Mesendoderm (in vitro differentiated cells): ENCODE measurements at regions not wholly inside any gene's neighbourhood (a gene's known extent, or its start where the extent isn't known, plus 50 kb on each side); places are given as distances from the start of the nearest gene placed in this dataset.

Experiments
- DNase-seq: peaks from one replicate; pipeline ENCODE4 v3.0.0; 2013
- H2AK5ac ChIP-seq: 2 replicates; pipeline ENCODE4 v1.6.1; 2013; ENCODE audit warnings: low read length, inconsistent platforms
- H2BK120ac ChIP-seq: 2 replicates; pipeline ENCODE4 v1.6.1; 2013; ENCODE audit warnings: low read depth, mild to moderate bottlenecking, low read length, moderate library complexity, mixed read lengths
- H2BK15ac ChIP-seq: replicated peaks from 2 replicates; pipeline ENCODE4 v1.6.1; 2013; ENCODE audit warnings: low read depth, mild to moderate bottlenecking, moderate library complexity
- H2BK5ac ChIP-seq: 2 replicates; pipeline ENCODE4 v1.6.1; 2013; ENCODE audit warnings: low read length, inconsistent platforms
- H3K18ac ChIP-seq: 2 replicates; pipeline ENCODE4 v1.6.1; 2013; ENCODE audit warnings: mild to moderate bottlenecking, low read length, mixed read lengths
- H3K23ac ChIP-seq: one replicate; pipeline ENCODE4 v1.6.1; 2013; ENCODE audit warnings: low read length
- H3K27ac ChIP-seq: 2 replicates; pipeline ENCODE4 v1.5.1; 2013; ENCODE audit warnings: low read depth, mild to moderate bottlenecking, inconsistent platforms, low read length, moderate library complexity
- H3K27me3 ChIP-seq: 2 replicates; pipeline ENCODE4 v1.6.1; 2013; ENCODE audit warnings: low read length, control low read depth, mild to moderate bottlenecking, inconsistent platforms; ENCODE audit not compliant: insufficient read depth, poor library complexity
- H3K36me3 ChIP-seq: 2 replicates; pipeline ENCODE4 v1.6.1; 2013; ENCODE audit warnings: low read length, inconsistent platforms; ENCODE audit not compliant: control insufficient read depth, insufficient read depth
- H3K4ac ChIP-seq: one replicate; pipeline ENCODE4 v1.6.1; 2013; ENCODE audit warnings: low read depth, mild to moderate bottlenecking, low read length, moderate library complexity
- H3K4me1 ChIP-seq: 2 replicates; pipeline ENCODE4 v1.6.1; 2013; ENCODE audit warnings: low read depth, low read length, inconsistent platforms; ENCODE audit not compliant: control insufficient read depth
- H3K4me2 ChIP-seq: 2 replicates; pipeline ENCODE4 v1.6.1; 2013; ENCODE audit warnings: low read length
- H3K4me3 ChIP-seq: 2 replicates; pipeline ENCODE4 v1.5.1; 2013; ENCODE audit warnings: mild to moderate bottlenecking, low read length
- H3K56ac ChIP-seq: one replicate; pipeline ENCODE4 v1.6.1; 2013; ENCODE audit warnings: low read length
- H3K79me1 ChIP-seq: 2 replicates; pipeline ENCODE4 v1.6.1; 2013; ENCODE audit warnings: low read length, inconsistent platforms
- H3K79me2 ChIP-seq: 2 replicates; pipeline ENCODE4 v1.6.1; 2013; ENCODE audit warnings: mild to moderate bottlenecking, low read length; ENCODE audit not compliant: control insufficient read depth, insufficient read depth
- H3K9ac ChIP-seq: 2 replicates; pipeline ENCODE4 v1.6.1; 2013; ENCODE audit warnings: low read length, inconsistent platforms
- H4K5ac ChIP-seq: one replicate; pipeline ENCODE4 v1.6.1; 2013; ENCODE audit warnings: low read length
- H4K8ac ChIP-seq: one replicate; pipeline ENCODE4 v1.6.1; 2013; ENCODE audit warnings: low read depth, mild to moderate bottlenecking, control low read depth, low read length, moderate library complexity
- WGBS: extraction: QIAGEN DNeasy Blood & Tissue Kit; methylation state at CpG from one replicate; pipeline ENCODE4 v1.1.7; 2013; ENCODE audit warnings: low lambda C conversion rate, missing lambda C conversion rate; ENCODE audit not compliant: insufficient coverage; ENCODE audit errors: extremely low coverage; 5-methylcytosine and 5-hydroxymethylcytosine counted together

- DNase-seq = no peak
- no peak overlapping the region for H2AK5ac ChIP-seq
- H3K27ac ChIP-seq = no peak overlapping the region
- no peak overlapping the region for H2BK120ac ChIP-seq
- no peak overlapping the region for H3K56ac ChIP-seq
- no peaks in the 10 kb centered on the region for H3K36me3 ChIP-seq
- H3K4me2 ChIP-seq = no peak overlapping the region
- no peaks in the 10 kb centered on the region for H3K79me2 ChIP-seq
- no peak overlapping the region for H4K5ac ChIP-seq
- H3K4ac ChIP-seq = no peak overlapping the region
- WGBS = no CpG with 5 or more reads among the region's 3 CpGs
- H4K8ac ChIP-seq = no peak overlapping the region
- H3K18ac ChIP-seq = no peak overlapping the region
- H2BK15ac ChIP-seq = no peak overlapping the region
- H3K4me1 ChIP-seq = no peaks in the 10 kb centered on the region
- no peaks in the 10 kb centered on the region for H3K79me1 ChIP-seq
- no peak overlapping the region for H3K4me3 ChIP-seq
- H3K9ac ChIP-seq = no peak overlapping the region
- H2BK5ac ChIP-seq = no peak overlapping the region
- H3K23ac ChIP-seq = no peak overlapping the region
- no peaks in the 10 kb centered on the region for H3K27me3 ChIP-seq
Measured at GRCh38 chr15:60250316-60250715, 147.5 kb downstream of the ANXA2 start.

- no peaks in the 10 kb centered on the region for H3K27me3 ChIP-seq
- no peak overlapping the region for H4K5ac ChIP-seq
- H3K9ac ChIP-seq = no peak overlapping the region
- H2BK15ac ChIP-seq = no peak overlapping the region
- H2BK5ac ChIP-seq = no peak overlapping the region
- no peak overlapping the region for H3K27ac ChIP-seq
- no peak overlapping the region for H3K18ac ChIP-seq
- no peak overlapping the region for H3K4me2 ChIP-seq
- no peak overlapping the region for H4K8ac ChIP-seq
- no peaks in the 10 kb centered on the region for H3K79me2 ChIP-seq
- H2AK5ac ChIP-seq = no peak overlapping the region
- no peaks in the 10 kb centered on the region for H3K4me1 ChIP-seq
- no CpG with 5 or more reads among the region's 6 CpGs for WGBS
- H3K23ac ChIP-seq = no peak overlapping the region
- no peak overlapping the region for H3K56ac ChIP-seq
- H3K4ac ChIP-seq = no peak overlapping the region
- H2BK120ac ChIP-seq = no peak overlapping the region
- no peaks in the 10 kb centered on the region for H3K36me3 ChIP-seq
- DNase-seq = peak; percentile 34
- H3K4me3 ChIP-seq = no peak overlapping the region
- no peaks in the 10 kb centered on the region for H3K79me1 ChIP-seq
Measured at GRCh38 chr15:60251300-60252070, 146.3 kb downstream of the ANXA2 start.

- no peak overlapping the region for H3K56ac ChIP-seq
- H3K4me2 ChIP-seq = no peak overlapping the region
- no peak overlapping the region for H3K18ac ChIP-seq
- no peaks in the 10 kb centered on the region for H3K79me1 ChIP-seq
- H4K5ac ChIP-seq = no peak overlapping the region
- no peak overlapping the region for H2BK5ac ChIP-seq
- no peak for DNase-seq
- no peak overlapping the region for H2AK5ac ChIP-seq
- WGBS = no CpG with 5 or more reads among the region's 1 CpG
- no peaks in the 10 kb centered on the region for H3K4me1 ChIP-seq
- no peak overlapping the region for H2BK15ac ChIP-seq
- no peak overlapping the region for H3K4ac ChIP-seq
- H3K4me3 ChIP-seq = no peak overlapping the region
- no peak overlapping the region for H3K27ac ChIP-seq
- H3K36me3 ChIP-seq = no peaks in the 10 kb centered on the region
- no peaks in the 10 kb centered on the region for H3K79me2 ChIP-seq
- no peak overlapping the region for H2BK120ac ChIP-seq
- no peaks in the 10 kb centered on the region for H3K27me3 ChIP-seq
- H3K9ac ChIP-seq = no peak overlapping the region
- no peak overlapping the region for H3K23ac ChIP-seq
- no peak overlapping the region for H4K8ac ChIP-seq
Measured at GRCh38 chr15:60254416-60254815, 143.4 kb downstream of the ANXA2 start.

DNA sequence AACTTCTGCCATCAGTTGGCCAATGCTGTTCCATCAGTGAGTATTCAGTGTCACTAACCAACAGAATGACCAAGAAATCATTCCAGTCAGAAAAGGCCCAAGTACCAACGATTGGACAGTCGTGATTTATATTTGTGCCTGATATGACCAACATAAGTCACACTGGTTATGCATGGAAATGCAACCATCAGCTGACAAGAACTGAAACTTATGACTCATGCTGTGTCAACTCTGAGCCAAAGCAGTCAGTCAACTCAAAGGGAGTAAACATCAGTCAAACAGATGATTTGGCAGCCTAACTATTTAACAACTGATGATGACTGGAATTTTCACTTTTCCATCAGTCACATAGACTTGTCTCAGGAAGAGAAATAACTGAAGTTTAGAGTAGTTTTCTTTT is 142.4 kb downstream of the ANXA2 start:
- Histone ChIP-seq H3K27me3 (no peaks in the 10 kb centered on the region), H3K56ac (no peak overlapping the region), H4K8ac (no peak overlapping the region), H3K23ac (no peak overlapping the region), H3K27ac (no peak overlapping the region), H3K18ac (no peak overlapping the region), H3K4me1 (no peaks in the 10 kb centered on the region), H2BK120ac (no peak overlapping the region), H3K4me3 (no peak overlapping the region), H2AK5ac (no peak overlapping the region), H3K36me3 (no peaks in the 10 kb centered on the region), H3K9ac (no peak overlapping the region), H3K4me2 (no peak overlapping the region), H4K5ac (no peak overlapping the region), H3K79me1 (no peaks in the 10 kb centered on the region), H2BK15ac (no peak overlapping the region), H2BK5ac (no peak overlapping the region), H3K4ac (no peak overlapping the region), H3K79me2 (no peaks in the 10 kb centered on the region)
- no CpG with 5 or more reads among the region's 2 CpGs for WGBS
- DNase-seq = no peak

DNA sequence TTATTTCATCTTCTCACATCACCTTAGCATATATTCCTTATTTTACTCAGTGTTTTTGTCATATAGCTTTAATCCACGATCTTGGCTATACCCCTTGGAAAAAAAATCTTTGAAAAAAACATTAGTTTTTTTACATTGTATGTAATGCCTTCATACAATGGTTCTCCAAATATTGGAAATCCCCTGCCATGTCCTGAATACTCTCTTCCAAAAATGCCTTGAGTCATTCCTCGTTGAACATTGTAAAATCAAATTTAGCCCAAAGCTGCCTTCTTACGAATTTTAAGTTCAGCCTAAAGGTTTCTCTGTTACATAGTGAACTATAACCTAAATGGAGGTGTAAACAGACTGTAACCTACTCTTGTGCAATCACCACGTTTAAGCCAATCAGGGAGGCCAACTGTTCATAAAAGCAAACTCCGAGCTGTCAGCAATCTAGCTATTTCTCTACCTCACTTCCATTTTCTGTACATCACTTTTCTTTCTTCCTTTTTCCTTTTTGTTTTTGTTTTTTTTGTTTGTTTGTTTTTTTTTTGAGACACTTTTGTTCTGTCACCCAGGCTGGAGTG is 140.1 kb downstream of the ANXA2 start:
- Histone ChIP-seq H3K27me3 (no peaks in the 10 kb centered on the region), H3K4me1 (no peaks in the 10 kb centered on the region), H4K8ac (no peak overlapping the region), H3K4me2 (no peak overlapping the region), H3K36me3 (no peaks in the 10 kb centered on the region), H2AK5ac (no peak overlapping the region), H2BK15ac (no peak overlapping the region), H3K18ac (no peak overlapping the region), H2BK5ac (no peak overlapping the region), H3K56ac (no peak overlapping the region), H3K4me3 (no peak overlapping the region), H3K9ac (no peak overlapping the region), H2BK120ac (no peak overlapping the region), H4K5ac (no peak overlapping the region), H3K4ac (no peak overlapping the region), H3K79me1 (no peaks in the 10 kb centered on the region), H3K23ac (no peak overlapping the region), H3K27ac (no peak overlapping the region), H3K79me2 (no peaks in the 10 kb centered on the region)
- no CpG with 5 or more reads among the region's 5 CpGs for WGBS
- no peak for DNase-seq

DNA sequence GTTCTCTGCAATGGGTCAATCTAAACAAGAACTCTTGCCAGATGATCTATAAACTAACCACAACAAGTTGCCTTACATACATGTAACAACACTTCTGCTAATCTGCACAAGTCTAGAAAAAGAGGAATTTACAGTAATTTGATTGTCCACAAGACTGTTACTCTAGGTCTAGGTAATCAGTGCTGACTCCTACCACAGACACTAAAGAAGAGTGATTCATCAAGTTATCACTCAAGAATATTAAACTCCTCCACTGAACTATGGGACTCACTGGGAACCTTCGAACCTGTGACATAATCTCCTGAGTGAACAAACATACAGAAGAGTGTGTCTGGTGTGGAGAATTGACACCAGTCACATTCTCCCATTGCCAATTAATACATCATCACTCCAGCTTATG is 138.3 kb downstream of the ANXA2 start:
- H2BK15ac ChIP-seq = no peak overlapping the region
- H3K9ac ChIP-seq = no peak overlapping the region
- no peak overlapping the region for H3K4me2 ChIP-seq
- H3K36me3 ChIP-seq = no peaks in the 10 kb centered on the region
- no peak overlapping the region for H2BK5ac ChIP-seq
- H3K18ac ChIP-seq = no peak overlapping the region
- H3K4me1 ChIP-seq = no peaks in the 10 kb centered on the region
- no peak overlapping the region for H2BK120ac ChIP-seq
- H3K79me1 ChIP-seq = no peaks in the 10 kb centered on the region
- H3K4ac ChIP-seq = no peak overlapping the region
- H3K27ac ChIP-seq = no peak overlapping the region
- H3K79me2 ChIP-seq = no peaks in the 10 kb centered on the region
- H3K23ac ChIP-seq = no peak overlapping the region
- no peak for DNase-seq
- no peak overlapping the region for H3K56ac ChIP-seq
- no peak overlapping the region for H3K4me3 ChIP-seq
- no peaks in the 10 kb centered on the region for H3K27me3 ChIP-seq
- H2AK5ac ChIP-seq = no peak overlapping the region
- no peak overlapping the region for H4K8ac ChIP-seq
- no peak overlapping the region for H4K5ac ChIP-seq
- WGBS = no CpG with 5 or more reads among the region's 1 CpG
